HepG2 (cell line): ENCODE measurements at regions not wholly inside any gene's neighbourhood (a gene's known extent, or its start where the extent isn't known, plus 50 kb on each side); places are given as distances from the start of the nearest gene placed in this dataset.

Experiments used
- ATAC-seq: fragments of 200-7000 bp; cut with Tn5 transposase; 3 replicates; pipeline ENCODE4 v1.9.1; 2020; ENCODE audit warnings: mild to moderate bottlenecking, moderate library complexity
- BruUV-seq: library from RNA; stranded (reverse); fragments of 400-500 nt; replicated peaks from 2 replicates; lab custom pipeline; 2021; lab: Mats Ljungman, UMichigan
- CTCF ChIA-PET: fragments of 300-600 bp; formaldehyde crosslinking; extraction: SDS; loops from one replicate; lab custom pipeline; 2021; ENCODE audit warnings: low total read pairs, inconsistent platforms, low intra/inter-chr PET ratio; lab: Yijun Ruan, JAX
- POLR2A ChIA-PET: fragments of 350-600 bp; sonication (Branson Sonifier 250); formaldehyde crosslinking; loops from one replicate; lab custom pipeline; 2020; ENCODE audit warnings: antibody characterized with exemption, inconsistent platforms; lab: Yijun Ruan, JAX
- DNase-seq: peaks from one replicate; pipeline ENCODE4 v3.0.0-alpha.2; 2015; ENCODE audit warnings: low spot score
- FAIRE-seq: peaks from 3 replicates; lab custom pipeline; 2011; peaks lifted over from hg19 to GRCh38; lab: Jason Lieb, UNC
- H2AFZ ChIP-seq: one replicate; pipeline ENCODE4 v1.6.1; 2011; ENCODE audit warnings: low read length, inconsistent platforms
- H3K27ac ChIP-seq: fragments of 300-600 bp; 3 replicates; pipeline ENCODE4 v1.8.0; 2011; ENCODE audit warnings: mixed run types, mild to moderate bottlenecking, mixed read lengths, low read length, inconsistent platforms; ENCODE audit not compliant: insufficient read depth; ENCODE audit errors: extremely low read length
- H3K27me3 ChIP-seq, 2 experiments: fragments of 200-600 bp in 1 of 2; 2 replicates in 1 of 2; 3 replicates in 1 of 2; pipeline versions ENCODE4 v1.6.0 to v1.8.0; 2011; ENCODE audit warnings: low read length in 2 of 2, mild to moderate bottlenecking in 2 of 2, moderate library complexity in 2 of 2, inconsistent platforms in 1 of 2; ENCODE audit not compliant: insufficient read depth in 2 of 2, control insufficient read depth in 1 of 2
- H3K36me3 ChIP-seq, 2 experiments: fragments of 200-600 bp in 1 of 2; replicated peaks in 1 of 2; 2 replicates in 1 of 2; 3 replicates in 1 of 2; pipeline versions ENCODE4 v1.5.1 to v1.8.0; 2011; ENCODE audit warnings: low read length in 2 of 2, inconsistent platforms in 1 of 2; ENCODE audit not compliant: insufficient read depth in 2 of 2, control insufficient read depth in 1 of 2
- H3K4me1 ChIP-seq: 2 replicates; pipeline ENCODE4 v1.5.1; 2012; ENCODE audit warnings: low read length, inconsistent platforms; ENCODE audit not compliant: insufficient read depth
- H3K4me2 ChIP-seq: 2 replicates; pipeline ENCODE4 v1.6.0; 2011; ENCODE audit warnings: low read depth, low read length, inconsistent platforms
- H3K4me3 ChIP-seq, 3 experiments: fragments of 200-600 bp in 1 of 3; sonication (generic), shearing (Covaris generic) in 1 of 3; replicated peaks in 1 of 3; 2 replicates each; pipeline ENCODE4 v1.5.1; 2011 to 2016; ENCODE audit warnings: low read length in 3 of 3, inconsistent platforms in 2 of 3, low read depth in 2 of 3, mild to moderate bottlenecking in 2 of 3, control low read depth in 1 of 3, mixed read lengths in 1 of 3; ENCODE audit not compliant: insufficient read depth in 1 of 3
- H3K79me2 ChIP-seq: one replicate; pipeline ENCODE4 v1.6.1; 2011; ENCODE audit warnings: low read length, inconsistent platforms; ENCODE audit not compliant: insufficient read depth
- H3K9ac ChIP-seq: 2 replicates; pipeline ENCODE4 v1.6.0; 2011; ENCODE audit warnings: mild to moderate bottlenecking, low read depth, low read length, inconsistent platforms; ENCODE audit not compliant: insufficient read depth
- H3K9me3 ChIP-seq: 2 replicates; pipeline ENCODE4 v1.5.1; 2012; ENCODE audit warnings: mild to moderate bottlenecking, low read length
- H4K20me1 ChIP-seq: 2 replicates; pipeline ENCODE4 v1.6.0; 2011; ENCODE audit warnings: inconsistent platforms, mild to moderate bottlenecking, low read length, moderate library complexity; ENCODE audit not compliant: insufficient read depth
- CBX2 ChIP-seq, 2 experiments: fragments of 200-600 bp in 1 of 2; sonication (generic); formaldehyde crosslinking in 1 of 2; IDR thresholded peaks; 2 replicates each; pipeline versions ENCODE4 v1.7.0 to v1.8.1; 2018 to 2022; ENCODE audit warnings: low read depth in 2 of 2, low read length in 1 of 2, mild to moderate bottlenecking in 1 of 2, missing genetic modification reagents in 1 of 2
- FOSL1 ChIP-seq: sonication (generic); formaldehyde crosslinking; IDR thresholded peaks from 2 replicates; pipeline ENCODE4 v1.9.0; 2021; ENCODE audit warnings: missing genetic modification reagents, borderline replicate concordance
- HNRNPL ChIP-seq: fragments of 200-400 bp; formaldehyde crosslinking; IDR thresholded peaks from 2 replicates; pipeline ENCODE4 v1.6.1; 2017; ENCODE audit warnings: mild to moderate bottlenecking, low read depth, low read length
- JDP2 ChIP-seq: sonication (generic); formaldehyde crosslinking; IDR thresholded peaks from 2 replicates; pipeline ENCODE4 v1.8.1; 2022; ENCODE audit warnings: missing genetic modification reagents, borderline replicate concordance
- ONECUT2 ChIP-seq: sonication (generic); formaldehyde crosslinking; IDR thresholded peaks from 2 replicates; pipeline ENCODE4 v1.4.0; 2020; ENCODE audit warnings: missing genetic modification reagents
- RFX3 ChIP-seq: IDR thresholded peaks from 2 replicates; pipeline ENCODE4 v1.6.1; 2016; ENCODE audit warnings: missing biosample characterization, missing genetic modification reagents
- SAP130 ChIP-seq: IDR thresholded peaks from 2 replicates; pipeline ENCODE4 v1.6.1; 2016; ENCODE audit warnings: low read depth
- TP53 ChIP-seq: sonication (generic); formaldehyde crosslinking; conservative IDR thresholded peaks from 2 replicates; pipeline ENCODE4 v1.4.0; 2020; ENCODE audit warnings: missing genetic modification reagents
- ZBTB21 ChIP-seq: sonication (generic); formaldehyde crosslinking; IDR thresholded peaks from 2 replicates; pipeline ENCODE4 v1.4.0; 2020; ENCODE audit warnings: missing genetic modification reagents
- ZBTB37 ChIP-seq: sonication (generic); formaldehyde crosslinking; IDR thresholded peaks from 2 replicates; pipeline ENCODE4 v1.4.0; 2020; ENCODE audit warnings: mild to moderate bottlenecking, missing genetic modification reagents
- ZNF234 ChIP-seq: sonication (generic); formaldehyde crosslinking; conservative IDR thresholded peaks from 2 replicates; pipeline ENCODE4 v1.5.1; 2020; ENCODE audit warnings: mild to moderate bottlenecking, missing genetic modification reagents
- ZNF562 ChIP-seq: sonication (generic); formaldehyde crosslinking; IDR thresholded peaks from 2 replicates; pipeline ENCODE4 v1.8.0; 2022; ENCODE audit warnings: missing genetic modification reagents, borderline replicate concordance
- ZNF629 ChIP-seq: sonication (generic); formaldehyde crosslinking; conservative IDR thresholded peaks from 2 replicates; pipeline ENCODE4 v1.5.0; 2020; ENCODE audit warnings: missing genetic modification reagents
- ZNF775 ChIP-seq: sonication (generic); formaldehyde crosslinking; IDR thresholded peaks from 2 replicates; pipeline ENCODE4 v1.4.0; 2020; ENCODE audit warnings: missing genetic modification reagents, mild to moderate bottlenecking, moderate library complexity, borderline replicate concordance
- ZNF816 ChIP-seq: sonication (generic); formaldehyde crosslinking; IDR thresholded peaks from 2 replicates; pipeline ENCODE4 v1.8.0; 2022; ENCODE audit warnings: missing genetic modification reagents, mild to moderate bottlenecking, borderline replicate concordance
- ZSCAN9 ChIP-seq: IDR thresholded peaks from 2 replicates; pipeline ENCODE4 v1.6.1; 2016; ENCODE audit warnings: borderline replicate concordance
- WGBS: methylation state at CpG from one replicate; pipeline ENCODE4 v1.1.6; 2017; ENCODE audit warnings: low lambda C conversion rate; 5-methylcytosine and 5-hydroxymethylcytosine counted together
- in situ Hi-C: cut with HindIII; loops from 2 replicates; pipeline ENCODE4 v1.10.0; 2017; ENCODE audit warnings: low pct_unique_long_range_greater_than_20kb; ENCODE audit not compliant: extremely low pct_ligation_motif_present
- intact Hi-C: fragments of 100-400 bp; cut with micrococcal nuclease; formaldehyde crosslinking; loops from one replicate; pipeline ENCODE4 v1.10.0; 2022; ENCODE audit not compliant: unreplicated experiment
- TF ChIP-seq, protein P1 (sequence below): sonication (generic); formaldehyde crosslinking; IDR thresholded peaks from 2 replicates; pipeline ENCODE4 v1.8.1; 2023; ENCODE audit warnings: missing genetic modification reagents, mild to moderate bottlenecking, borderline replicate concordance

DNA sequence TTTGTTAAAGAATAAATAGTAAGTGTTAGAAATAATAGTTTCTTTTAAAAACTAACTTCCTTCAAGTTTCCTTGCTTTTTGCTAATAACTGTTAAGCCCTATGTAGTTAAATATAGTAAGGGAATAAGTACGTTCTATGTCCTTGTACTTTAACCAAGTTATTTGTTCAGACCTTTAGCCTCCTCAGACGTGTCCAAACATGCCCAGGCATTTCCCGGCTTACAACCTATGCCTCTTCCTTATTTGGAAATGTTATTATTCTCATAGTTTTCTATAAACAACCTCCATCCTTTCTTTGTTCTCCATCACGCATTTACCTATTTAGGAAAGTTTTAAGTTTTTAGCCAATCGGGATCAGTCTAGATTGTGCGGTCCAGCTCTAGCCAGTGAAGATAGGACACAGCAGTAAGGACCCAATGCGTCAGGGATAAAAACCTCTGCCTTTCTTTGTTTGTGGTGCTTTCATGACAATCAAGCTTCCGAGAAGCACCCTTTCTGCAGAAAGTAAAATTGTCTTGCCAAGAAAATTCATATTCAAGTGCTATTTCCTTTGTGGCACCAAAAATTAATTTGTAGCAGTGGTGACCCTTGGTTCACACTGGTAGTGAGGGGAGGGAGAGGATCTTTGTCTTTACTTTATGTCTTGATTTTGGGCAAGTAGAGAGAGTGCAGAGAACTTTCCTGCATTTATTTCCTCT is 851.3 kb upstream of the POM121L12 start:
- no peak for DNase-seq
- Histone ChIP-seq H3K27ac (no peak overlapping the region), H3K9ac (no peak overlapping the region), H3K36me3 (no peaks in the 10 kb centered on the region), H2AFZ (no peak overlapping the region), H4K20me1 (no peaks in the 10 kb centered on the region), H3K9me3 (peaks cover 8% of the 10 kb centered on the region), H3K4me1 (no peaks in the 10 kb centered on the region), H3K79me2 (no peaks in the 10 kb centered on the region), H3K4me2 (no peak overlapping the region), H3K27me3 (no peaks in the 10 kb centered on the region), H3K4me3 (no peak overlapping the region)
- CTCF ChIA-PET = no interaction called here
- POLR2A ChIA-PET = no interaction called here
- intact Hi-C loops (no loop called here), in situ Hi-C loops (no loop called here)
- 56% methylated on average over 8 of the region's 8 CpGs for WGBS
- no peak for ATAC-seq
- BruUV-seq = no TSS peak
- FAIRE-seq = no peak
- TF ChIP-seq CBX2 (IDR thresholded peaks at IDR 0.05; ENCODE audit: low read depth, low read length) = no peak
- TF ChIP-seq CBX2 (CRISPR knock-in tag; IDR thresholded peaks at IDR 0.05; ENCODE audit: low read depth) = no peak
- TF ChIP-seq ZNF562 (CRISPR knock-in tag) = peak; percentile 24; the same call in 1 of the 2 replicates
- no peak for TF ChIP-seq ZSCAN9 (CRISPR knock-in tag)
- TF ChIP-seq TP53 (CRISPR knock-in tag) = peak; percentile 97
- no peak for TF ChIP-seq RFX3 (CRISPR knock-in tag)
- TF ChIP-seq ZNF775 (CRISPR knock-in tag) = no peak
- TF ChIP-seq ZNF234 (CRISPR knock-in tag) = no peak
- TF ChIP-seq ZNF629 (CRISPR knock-in tag) = no peak

DNA sequence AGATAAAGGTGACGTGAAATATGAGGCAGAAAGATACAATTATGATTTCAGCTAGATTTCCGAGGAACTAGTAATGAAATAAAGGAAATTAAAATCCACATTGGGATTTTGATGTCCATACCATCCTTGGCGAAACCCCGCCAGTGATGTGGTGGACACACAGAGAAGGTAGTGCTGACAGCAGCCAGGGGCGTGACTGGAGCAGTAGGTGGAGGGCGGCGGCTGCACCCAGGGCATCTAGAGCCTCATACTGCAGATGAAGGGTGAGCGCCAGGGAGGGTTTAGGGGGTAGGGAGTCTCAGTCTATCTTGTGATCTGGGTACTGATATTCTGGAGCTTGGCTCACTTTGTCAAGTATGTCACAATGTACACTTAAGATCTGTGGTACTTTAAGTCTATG is 855.5 kb upstream of the POM121L12 start:
- Histone ChIP-seq H3K27me3 (no peaks in the 10 kb centered on the region), H3K79me2 (no peaks in the 10 kb centered on the region), H3K9me3 (peaks cover 8% of the 10 kb centered on the region), H3K9ac (no peak overlapping the region), H3K4me3 (no peak overlapping the region), H3K4me2 (no peak overlapping the region), H4K20me1 (no peaks in the 10 kb centered on the region), H2AFZ (no peak overlapping the region), H3K4me1 (no peaks in the 10 kb centered on the region), H3K36me3 (no peaks in the 10 kb centered on the region), H3K27ac (no peak overlapping the region)
- CTCF ChIA-PET = no interaction called here
- intact Hi-C loops (no loop called here), in situ Hi-C loops (no loop called here)
- POLR2A ChIA-PET = no interaction called here
- WGBS = 24% methylated on average over 8 of the region's 8 CpGs
- no peak for DNase-seq
- ATAC-seq = no peak
- no peak for FAIRE-seq
- BruUV-seq = no TSS peak
- TF ChIP-seq ZBTB37 (CRISPR knock-in tag) (no peak), SAP130 (CRISPR knock-in tag) (no peak), ONECUT2 (no peak), JDP2 (CRISPR knock-in tag) (no peak), ZNF816 (CRISPR knock-in tag) (no peak), HNRNPL (no peak), ZBTB21 (CRISPR knock-in tag) (no peak), FOSL1 (CRISPR knock-in tag) (no peak)
- TF ChIP-seq, protein P1, sequence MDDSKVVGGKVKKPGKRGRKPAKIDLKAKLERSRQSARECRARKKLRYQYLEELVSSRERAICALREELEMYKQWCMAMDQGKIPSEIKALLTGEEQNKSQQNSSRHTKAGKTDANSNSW = no peak
